Smooth muscle cell (in vitro differentiated cells): ENCODE measurements at regions not wholly inside any gene's neighbourhood (a gene's known extent, or its start where the extent isn't known, plus 50 kb on each side); places are given as distances from the start of the nearest gene placed in this dataset.
A peak's percentile ranks its signal among the peaks of the same experiment; 100 is the strongest.

Experiments
- DNase-seq: peaks from one replicate; lab custom pipeline; 2025; ENCODE audit not compliant: unreplicated experiment; lab: John Stamatoyannopoulos, UW
- H2AFZ ChIP-seq: fragments of 200-600 bp; sonication (generic); 2 replicates; pipeline ENCODE4 v1.6.0; 2016; ENCODE audit warnings: antibody characterized with exemption, low read depth, mild to moderate bottlenecking
- H3F3A ChIP-seq: fragments of 200-600 bp; sonication (generic); 2 replicates; pipeline ENCODE4 v1.6.0; 2017; ENCODE audit warnings: antibody characterized with exemption, low read depth
- H3K27ac ChIP-seq: fragments of 200-600 bp; sonication (generic); 2 replicates; pipeline ENCODE4 v1.5.1; 2016; ENCODE audit warnings: low read depth, mild to moderate bottlenecking
- H3K27me3 ChIP-seq: fragments of 200-600 bp; sonication (generic); 2 replicates; pipeline ENCODE4 v1.6.1; 2016; ENCODE audit warnings: low read depth, mild to moderate bottlenecking
- H3K36me3 ChIP-seq: fragments of 200-600 bp; sonication (generic); 2 replicates; pipeline ENCODE4 v1.5.1; 2016; ENCODE audit warnings: low read depth
- H3K4me1 ChIP-seq: fragments of 200-600 bp; sonication (generic); 2 replicates; pipeline ENCODE4 v1.5.1; 2016; ENCODE audit warnings: low read depth
- H3K4me2 ChIP-seq: fragments of 200-600 bp; sonication (generic); 2 replicates; pipeline ENCODE4 v1.6.0; 2016; ENCODE audit warnings: mild to moderate bottlenecking
- H3K4me3 ChIP-seq: fragments of 200-600 bp; sonication (generic); 2 replicates; pipeline ENCODE4 v1.5.1; 2016; ENCODE audit warnings: mild to moderate bottlenecking
- H3K79me2 ChIP-seq: fragments of 200-600 bp; sonication (generic); 2 replicates; pipeline ENCODE4 v1.6.0; 2016; ENCODE audit warnings: low read depth, mild to moderate bottlenecking
- H3K9ac ChIP-seq: fragments of 200-600 bp; sonication (generic); 2 replicates; pipeline ENCODE4 v1.6.0; 2016; ENCODE audit warnings: low read depth
- H3K9me3 ChIP-seq: fragments of 200-600 bp; sonication (generic); replicated peaks from 2 replicates; pipeline ENCODE4 v1.5.1; 2016; ENCODE audit warnings: low read depth
- H4K20me1 ChIP-seq: fragments of 200-600 bp; sonication (generic); 2 replicates; pipeline ENCODE4 v1.6.0; 2016; ENCODE audit warnings: low read depth
- WGBS: methylation state at CpG from one replicate; pipeline ENCODE4 v1.1.7; 2016; ENCODE audit warnings: low lambda C conversion rate; 5-methylcytosine and 5-hydroxymethylcytosine counted together
- TF ChIP-seq, protein P1 (sequence below): fragments of 200-600 bp; sonication (generic); IDR thresholded peaks from 2 replicates; pipeline ENCODE4 v1.5.1; 2017; ENCODE audit warnings: borderline replicate concordance, mild to moderate bottlenecking, antibody characterized with exemption; ENCODE audit not compliant: insufficient read depth, poor library complexity, severe bottlenecking

DNA sequence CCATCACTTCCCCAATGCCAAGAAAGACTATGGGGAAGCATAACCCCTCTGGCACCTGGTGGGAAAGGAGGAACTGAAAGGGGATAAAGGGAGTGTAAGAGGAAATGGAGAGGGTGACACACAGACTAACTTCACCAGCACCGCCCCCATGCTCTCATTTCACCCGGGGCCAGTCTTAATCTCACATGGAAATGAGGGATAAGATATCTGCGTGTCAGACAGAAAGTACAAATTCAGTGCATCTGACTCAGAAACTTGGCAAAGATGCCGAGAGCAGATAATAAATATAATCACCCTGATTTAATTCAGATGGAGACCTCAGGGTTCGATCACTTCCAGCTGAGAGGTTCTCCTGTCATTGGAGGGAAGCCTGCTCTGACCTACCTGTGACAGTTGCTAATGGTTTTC lies 191.6 kb downstream of the DUSP6 start:
- Histone ChIP-seq H3K9me3 (no peaks in the 10 kb centered on the region), H3K9ac (no peak overlapping the region), H3K4me2 (peak overlapping the region; percentile 67), H3K79me2 (no peaks in the 10 kb centered on the region), H4K20me1 (no peaks in the 10 kb centered on the region), H3K27me3 (no peaks in the 10 kb centered on the region), H3K4me3 (no peak overlapping the region), H3K27ac (peak overlapping the region; percentile 90), H2AFZ (no peak overlapping the region), H3K4me1 (peaks cover 61% of the 10 kb centered on the region), H3F3A (peaks cover 20% of the 10 kb centered on the region), H3K36me3 (no peaks in the 10 kb centered on the region)
- TF ChIP-seq, protein P1, sequence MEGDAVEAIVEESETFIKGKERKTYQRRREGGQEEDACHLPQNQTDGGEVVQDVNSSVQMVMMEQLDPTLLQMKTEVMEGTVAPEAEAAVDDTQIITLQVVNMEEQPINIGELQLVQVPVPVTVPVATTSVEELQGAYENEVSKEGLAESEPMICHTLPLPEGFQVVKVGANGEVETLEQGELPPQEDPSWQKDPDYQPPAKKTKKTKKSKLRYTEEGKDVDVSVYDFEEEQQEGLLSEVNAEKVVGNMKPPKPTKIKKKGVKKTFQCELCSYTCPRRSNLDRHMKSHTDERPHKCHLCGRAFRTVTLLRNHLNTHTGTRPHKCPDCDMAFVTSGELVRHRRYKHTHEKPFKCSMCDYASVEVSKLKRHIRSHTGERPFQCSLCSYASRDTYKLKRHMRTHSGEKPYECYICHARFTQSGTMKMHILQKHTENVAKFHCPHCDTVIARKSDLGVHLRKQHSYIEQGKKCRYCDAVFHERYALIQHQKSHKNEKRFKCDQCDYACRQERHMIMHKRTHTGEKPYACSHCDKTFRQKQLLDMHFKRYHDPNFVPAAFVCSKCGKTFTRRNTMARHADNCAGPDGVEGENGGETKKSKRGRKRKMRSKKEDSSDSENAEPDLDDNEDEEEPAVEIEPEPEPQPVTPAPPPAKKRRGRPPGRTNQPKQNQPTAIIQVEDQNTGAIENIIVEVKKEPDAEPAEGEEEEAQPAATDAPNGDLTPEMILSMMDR: no peak
- no peak for DNase-seq
- 24% methylated on average over 5 of the region's 5 CpGs for WGBS

DNA sequence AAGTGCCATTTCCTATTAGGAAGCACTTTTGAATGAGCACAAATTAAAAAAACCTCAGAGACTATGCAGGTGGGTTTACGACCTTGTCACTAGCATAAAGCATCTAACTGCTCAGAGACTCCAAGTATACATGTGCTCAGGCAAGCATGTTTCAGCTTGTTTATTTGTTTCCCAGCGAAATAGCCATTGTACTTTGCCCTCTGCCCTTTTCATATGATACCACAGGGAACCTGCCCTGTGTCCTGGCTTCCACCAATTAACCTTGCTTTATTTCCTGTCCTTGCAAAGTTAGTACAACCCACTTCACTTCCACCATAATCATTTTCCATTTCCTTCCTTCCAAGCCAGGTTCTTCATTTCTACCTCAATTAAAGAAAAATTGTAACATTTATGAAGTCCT lies 194.9 kb downstream of the DUSP6 start:
- H3K4me2 ChIP-seq: peak overlapping the region; percentile 66
- no peaks in the 10 kb centered on the region for H3K79me2 ChIP-seq
- H3K27me3 ChIP-seq: no peaks in the 10 kb centered on the region
- peaks cover 48% of the 10 kb centered on the region for H3K4me1 ChIP-seq
- WGBS: 73% methylated on average over 2 of the region's 2 CpGs
- TF ChIP-seq, protein P1: no peak
- H3K9me3 ChIP-seq: no peaks in the 10 kb centered on the region
- DNase-seq: no peak
- peak overlapping the region; percentile 79 for H3K27ac ChIP-seq
- no peaks in the 10 kb centered on the region for H4K20me1 ChIP-seq
- peaks cover 18% of the 10 kb centered on the region for H3F3A ChIP-seq
- H3K4me3 ChIP-seq: no peak overlapping the region
- peak overlapping the region; percentile 3 for H3K9ac ChIP-seq
- H2AFZ ChIP-seq: no peak overlapping the region
- no peaks in the 10 kb centered on the region for H3K36me3 ChIP-seq

DNA sequence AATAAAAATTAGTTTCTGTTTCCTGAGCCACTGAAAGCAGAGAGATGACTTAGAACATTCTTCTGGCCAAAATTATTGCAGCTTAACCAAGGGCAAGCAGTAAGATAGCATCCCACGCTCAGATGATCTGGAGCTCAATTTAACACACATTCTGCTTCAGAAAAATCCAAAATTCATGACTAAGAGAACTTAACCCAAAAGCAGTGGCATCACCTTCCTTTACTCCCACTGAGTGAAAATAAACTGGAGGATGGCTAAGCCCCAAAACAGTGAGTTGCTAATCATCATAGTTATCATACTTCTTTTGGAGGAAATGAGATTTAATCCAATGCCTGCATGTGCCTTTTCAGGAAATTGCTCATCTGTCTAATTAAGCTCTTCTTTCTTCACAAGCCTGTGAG lies 195.4 kb downstream of the DUSP6 start:
- Histone ChIP-seq H3K36me3 (no peaks in the 10 kb centered on the region), H2AFZ (no peak overlapping the region), H3K4me3 (no peak overlapping the region), H3K4me2 (peak overlapping the region; percentile 66), H3K27ac (peak overlapping the region; percentile 79), H3K4me1 (peaks cover 42% of the 10 kb centered on the region), H3F3A (peaks cover 18% of the 10 kb centered on the region), H3K9ac (no peak overlapping the region), H3K27me3 (no peaks in the 10 kb centered on the region), H3K79me2 (no peaks in the 10 kb centered on the region), H4K20me1 (no peaks in the 10 kb centered on the region), H3K9me3 (no peaks in the 10 kb centered on the region)
- TF ChIP-seq, protein P1: no peak
- DNase-seq: no peak
- WGBS: 28% methylated on average over 1 of the region's 1 CpG

DNA sequence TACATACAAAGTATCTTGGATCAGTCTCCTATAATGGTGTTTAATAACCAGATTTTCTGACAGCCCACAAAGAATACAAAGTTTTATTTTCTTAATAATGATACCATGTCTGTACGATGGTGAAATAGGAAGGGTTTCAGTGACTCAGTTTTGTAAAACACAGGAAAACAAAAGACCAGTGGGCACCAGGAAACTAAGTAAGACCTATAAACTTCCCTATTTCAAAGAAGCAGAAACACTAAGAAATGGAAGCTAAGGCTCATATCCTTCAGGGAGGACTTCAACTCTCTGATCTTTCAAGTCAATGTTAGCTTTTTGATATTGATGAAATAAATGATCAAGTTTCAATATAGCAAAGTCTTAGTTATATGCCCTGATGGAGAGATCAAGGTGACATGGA lies 196.0 kb downstream of the DUSP6 start:
- peaks cover 37% of the 10 kb centered on the region for H3K4me1 ChIP-seq
- WGBS: 57% methylated on average over 1 of the region's 1 CpG
- no peaks in the 10 kb centered on the region for H3K27me3 ChIP-seq
- no peaks in the 10 kb centered on the region for H3K79me2 ChIP-seq
- DNase-seq: no peak
- H3K27ac ChIP-seq: peak overlapping the region; percentile 79
- TF ChIP-seq, protein P1: no peak
- peak overlapping the region; percentile 66 for H3K4me2 ChIP-seq
- H3K9me3 ChIP-seq: no peaks in the 10 kb centered on the region
- no peak overlapping the region for H3K4me3 ChIP-seq
- H3K9ac ChIP-seq: no peak overlapping the region
- H3F3A ChIP-seq: peaks cover 18% of the 10 kb centered on the region
- H2AFZ ChIP-seq: no peak overlapping the region
- H3K36me3 ChIP-seq: no peaks in the 10 kb centered on the region
- no peaks in the 10 kb centered on the region for H4K20me1 ChIP-seq
